IMR-90 (cell line): ENCODE measurements at regions not wholly inside any gene's neighbourhood (a gene's known extent, or its start where the extent isn't known, plus 50 kb on each side); places are given as distances from the start of the nearest gene placed in this dataset.

ENCODE experiments used
- ATAC-seq: fragments of 200-7000 bp; cut with Tn5 transposase; 2 replicates; pipeline ENCODE4 v1.9.1; 2020; ENCODE audit warnings: low read depth, mild to moderate bottlenecking, moderate library complexity
- BruUV-seq: library from RNA; stranded (reverse); fragments of 400-500 nt; replicated peaks from 2 replicates; lab custom pipeline; 2021; lab: Mats Ljungman, UMichigan
- CTCF ChIA-PET: fragments of 300-600 bp; formaldehyde crosslinking; extraction: SDS; loops from one replicate; lab custom pipeline; 2021; ENCODE audit warnings: antibody characterized with exemption; lab: Yijun Ruan, JAX
- POLR2A ChIA-PET: fragments of 300-600 bp; sonication (Branson Sonifier 250); formaldehyde crosslinking; loops from one replicate; lab custom pipeline; 2022; ENCODE audit warnings: antibody characterized with exemption; ENCODE audit not compliant: unreplicated experiment; lab: Charles Lee
- DNase-seq: peaks from one replicate; pipeline ENCODE4 v3.0.0; 2013
- H2AFZ ChIP-seq: replicated peaks from 2 replicates; pipeline ENCODE3; 2013; ENCODE audit warnings: low read length, mild to moderate bottlenecking; ENCODE audit not compliant: poor library complexity
- H2AK5ac ChIP-seq: 2 replicates; pipeline ENCODE4 v1.6.1; 2013; ENCODE audit warnings: low read depth, low read length, inconsistent platforms
- H2AK9ac ChIP-seq: replicated peaks from 2 replicates; pipeline ENCODE3; 2013; ENCODE audit warnings: mild to moderate bottlenecking, low read depth, low read length, moderate library complexity; ENCODE audit not compliant: poor library complexity
- H2BK120ac ChIP-seq: 2 replicates; pipeline ENCODE4 v1.6.1; 2013; ENCODE audit warnings: low read depth, low read length, inconsistent platforms
- H2BK15ac ChIP-seq: 3 replicates; pipeline ENCODE4 v1.6.1; 2013; ENCODE audit warnings: low read depth, low read length, inconsistent platforms
- H2BK20ac ChIP-seq: 2 replicates; pipeline ENCODE4 v1.6.1; 2013; ENCODE audit warnings: low read depth, mild to moderate bottlenecking, inconsistent platforms, low read length, moderate library complexity
- H2BK5ac ChIP-seq: 2 replicates; pipeline ENCODE4 v1.6.1; 2013; ENCODE audit warnings: mild to moderate bottlenecking, low read depth, low read length, inconsistent platforms; ENCODE audit not compliant: poor library complexity, severe bottlenecking
- H3K14ac ChIP-seq: replicated peaks from 2 replicates; pipeline ENCODE4 v1.6.1; 2013; ENCODE audit warnings: low read depth, low read length, inconsistent platforms
- H3K18ac ChIP-seq: 2 replicates; pipeline ENCODE4 v1.6.1; 2013; ENCODE audit warnings: low read depth, low read length, control low read depth
- H3K23ac ChIP-seq: 2 replicates; pipeline ENCODE4 v1.6.1; 2013; ENCODE audit warnings: low read depth, low read length, inconsistent platforms
- H3K27ac ChIP-seq: 2 replicates; pipeline ENCODE4 v1.5.1; 2013; ENCODE audit warnings: mild to moderate bottlenecking, control low read depth, low read length; ENCODE audit not compliant: insufficient read depth
- H3K27me3 ChIP-seq: 2 replicates; pipeline ENCODE4 v1.6.1; 2013; ENCODE audit warnings: low read length; ENCODE audit not compliant: control insufficient read depth, insufficient read depth
- H3K36me3 ChIP-seq: 2 replicates; pipeline ENCODE4 v1.6.1; 2013; ENCODE audit warnings: low read length, mixed read lengths; ENCODE audit not compliant: control insufficient read depth, insufficient read depth
- H3K4ac ChIP-seq: 2 replicates; pipeline ENCODE4 v1.6.1; 2013; ENCODE audit warnings: low read depth, low read length, inconsistent platforms
- H3K4me1 ChIP-seq: 2 replicates; pipeline ENCODE4 v1.6.1; 2013; ENCODE audit warnings: low read length, mixed read lengths; ENCODE audit not compliant: control insufficient read depth, insufficient read depth
- H3K4me2 ChIP-seq: 2 replicates; pipeline ENCODE4 v1.6.1; 2013; ENCODE audit warnings: low read depth, mild to moderate bottlenecking, control low read depth, low read length, moderate library complexity
- H3K4me3 ChIP-seq: 2 replicates; pipeline ENCODE4 v1.5.1; 2013; ENCODE audit warnings: low read depth, mild to moderate bottlenecking, control low read depth, low read length, moderate library complexity; ENCODE audit not compliant: insufficient read depth
- H3K56ac ChIP-seq: 2 replicates; pipeline ENCODE4 v1.6.1; 2013; ENCODE audit warnings: low read length, inconsistent platforms; ENCODE audit not compliant: insufficient read depth; ENCODE audit errors: extremely low read depth
- H3K79me1 ChIP-seq, 2 experiments: 2 replicates each; pipeline ENCODE4 v1.6.1; 2013; ENCODE audit warnings: low read length in 2 of 2, inconsistent platforms in 1 of 2, low read depth in 1 of 2
- H3K9ac ChIP-seq: 2 replicates; pipeline ENCODE4 v1.6.1; 2013; ENCODE audit warnings: low read depth, low read length, control low read depth
- H3K9me1 ChIP-seq: 2 replicates; pipeline ENCODE4 v1.6.1; 2013; ENCODE audit warnings: low read length, inconsistent platforms; ENCODE audit not compliant: insufficient read depth
- H3K9me3 ChIP-seq: 2 replicates; pipeline ENCODE4 v1.6.1; 2013; ENCODE audit warnings: low read length; ENCODE audit not compliant: control insufficient read depth, insufficient read depth
- H4K20me1 ChIP-seq: 2 replicates; pipeline ENCODE4 v1.6.1; 2013; ENCODE audit warnings: low read length, inconsistent platforms; ENCODE audit not compliant: insufficient read depth
- H4K5ac ChIP-seq: 2 replicates; pipeline ENCODE4 v1.6.1; 2013; ENCODE audit warnings: mild to moderate bottlenecking, low read depth, low read length, control low read depth
- H4K8ac ChIP-seq, 2 experiments: 2 replicates each; pipeline ENCODE4 v1.6.1; 2013; ENCODE audit warnings: low read depth in 2 of 2, low read length in 2 of 2, control low read depth in 1 of 2, inconsistent platforms in 1 of 2
- H4K91ac ChIP-seq: 2 replicates; pipeline ENCODE4 v1.6.1; 2013; ENCODE audit warnings: low read depth, low read length, inconsistent platforms; ENCODE audit not compliant: insufficient read depth
- BHLHE40 ChIP-seq: fragments of 150-350 bp; IDR thresholded peaks from 2 replicates; pipeline ENCODE4 v1.6.1; 2016; ENCODE audit warnings: mild to moderate bottlenecking, low read depth, low read length
- MAZ ChIP-seq: IDR thresholded peaks from 2 replicates; pipeline ENCODE4 v1.6.1; 2012; ENCODE audit warnings: low read depth, mild to moderate bottlenecking, low read length, improper control_type of control experiment, moderate library complexity, borderline replicate concordance
- MXI1 ChIP-seq: IDR thresholded peaks from 2 replicates; pipeline ENCODE4 v1.6.1; 2012; ENCODE audit warnings: low read depth, mild to moderate bottlenecking, low read length, moderate library complexity, borderline replicate concordance
- NFE2L2 ChIP-seq: fragments of 150-350 bp; IDR thresholded peaks from 2 replicates; pipeline ENCODE4 v1.6.1; 2016; ENCODE audit warnings: low read depth, mild to moderate bottlenecking, low read length
- RAD21 ChIP-seq: IDR thresholded peaks from 2 replicates; pipeline ENCODE4 v1.6.1; 2012; ENCODE audit warnings: low read length, improper control_type of control experiment
- RCOR1 ChIP-seq: IDR thresholded peaks from 2 replicates; pipeline ENCODE4 v1.6.1; 2012; ENCODE audit warnings: mild to moderate bottlenecking, low read length, improper control_type of control experiment; ENCODE audit not compliant: insufficient replicate concordance
- SMC3 ChIP-seq: fragments of 150-350 bp; IDR thresholded peaks from 2 replicates; pipeline ENCODE4 v1.6.1; 2016; ENCODE audit warnings: low read depth, mild to moderate bottlenecking, antibody characterized with exemption, low read length, moderate library complexity
- WGBS, 2 experiments: methylation state at CpG; one replicate each; pipeline versions ENCODE4 v1.1.5 to v1.1.7; 2013; ENCODE audit warnings: missing lambda C conversion rate in 2 of 2; ENCODE audit not compliant: insufficient read length in 1 of 2; ENCODE audit errors: extremely low coverage in 2 of 2; 5-methylcytosine and 5-hydroxymethylcytosine counted together
- dilution Hi-C: fragments of 300-500 bp; cut with HindIII; formaldehyde crosslinking; loops from one replicate; pipeline ENCODE4 v1.14.3; 2018; ENCODE audit warnings: low sequenced_read_pairs; ENCODE audit not compliant: unreplicated experiment
- in situ Hi-C: fragments of 300-500 bp; cut with MboI; formaldehyde crosslinking; loops from 3 replicates; pipeline ENCODE4 v1.14.3; 2019; ENCODE audit warnings: low sequenced_read_pairs, inconsistent platforms, mixed read lengths
- intact Hi-C: fragments of 100-400 bp; cut with micrococcal nuclease; formaldehyde crosslinking; loops from 2 replicates; pipeline ENCODE4 v1.10.0; 2022
- TF ChIP-seq, protein P1 (sequence below): fragments of 150-350 bp; IDR thresholded peaks from 2 replicates; pipeline ENCODE4 v1.6.1; 2016; ENCODE audit warnings: low read depth, mild to moderate bottlenecking, low read length, moderate library complexity, borderline replicate concordance

DNA sequence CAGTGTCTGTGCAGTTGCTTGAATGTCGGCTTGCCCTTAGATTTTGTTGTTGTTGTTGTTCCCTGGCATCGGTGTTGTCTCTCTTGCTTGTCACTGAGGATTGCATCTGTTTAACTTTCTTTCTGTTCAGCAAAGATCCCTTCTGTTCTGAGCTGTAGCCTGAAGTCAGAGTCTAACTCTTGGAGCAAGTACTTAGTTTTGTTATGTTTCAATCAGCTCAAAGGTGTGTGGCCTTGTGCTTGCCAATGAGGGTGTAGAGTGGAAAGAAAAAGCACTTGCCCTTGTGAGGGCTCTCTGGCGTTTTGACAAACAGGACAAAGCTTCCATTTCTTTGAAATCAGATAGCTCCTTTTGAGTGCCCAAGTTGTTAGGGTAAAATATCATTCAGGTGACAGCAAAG is 757.1 kb upstream of the CDH7 start:
- no TSS peak for BruUV-seq
- H3K18ac ChIP-seq: no peak overlapping the region
- no peak overlapping the region for H2AK5ac ChIP-seq
- H2BK5ac ChIP-seq: no peak overlapping the region
- no peak overlapping the region for H3K14ac ChIP-seq
- dilution Hi-C loops (no loop called here), in situ Hi-C loops (no loop called here), intact Hi-C loops (no loop called here)
- no peak overlapping the region for H3K4me3 ChIP-seq
- no peak overlapping the region for H2BK120ac ChIP-seq
- H4K20me1 ChIP-seq: no peaks in the 10 kb centered on the region
- CTCF ChIA-PET: interaction anchor here (0.6 kb wide), 1 partner anchor 140 kb away, joined by 4 read pairs; no protein-coding TSS in a partner anchor
- H3K4me2 ChIP-seq: no peak overlapping the region
- peaks cover 4% of the 10 kb centered on the region; the same call in 1 of the 2 replicates for H3K9me3 ChIP-seq
- no peak overlapping the region for H3K27ac ChIP-seq
- H3K27me3 ChIP-seq: no peaks in the 10 kb centered on the region
- no peak overlapping the region for H3K56ac ChIP-seq
- H2BK15ac ChIP-seq: no peak overlapping the region
- ATAC-seq (no peak), DNase-seq (no peak)
- no peak for TF ChIP-seq MXI1
- TF ChIP-seq BHLHE40: no peak
- TF ChIP-seq, protein P1, sequence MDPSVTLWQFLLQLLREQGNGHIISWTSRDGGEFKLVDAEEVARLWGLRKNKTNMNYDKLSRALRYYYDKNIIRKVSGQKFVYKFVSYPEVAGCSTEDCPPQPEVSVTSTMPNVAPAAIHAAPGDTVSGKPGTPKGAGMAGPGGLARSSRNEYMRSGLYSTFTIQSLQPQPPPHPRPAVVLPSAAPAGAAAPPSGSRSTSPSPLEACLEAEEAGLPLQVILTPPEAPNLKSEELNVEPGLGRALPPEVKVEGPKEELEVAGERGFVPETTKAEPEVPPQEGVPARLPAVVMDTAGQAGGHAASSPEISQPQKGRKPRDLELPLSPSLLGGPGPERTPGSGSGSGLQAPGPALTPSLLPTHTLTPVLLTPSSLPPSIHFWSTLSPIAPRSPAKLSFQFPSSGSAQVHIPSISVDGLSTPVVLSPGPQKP: no peak
- no peak for TF ChIP-seq RCOR1
- no peak for TF ChIP-seq MAZ
- TF ChIP-seq NFE2L2: no peak
- TF ChIP-seq SMC3: no peak
- no peak for TF ChIP-seq RAD21
- no peak overlapping the region for H2AK9ac ChIP-seq
- H3K9ac ChIP-seq: no peak overlapping the region
- no peak overlapping the region for H4K5ac ChIP-seq
- POLR2A ChIA-PET: no interaction called here
- no peaks in the 10 kb centered on the region for H3K4me1 ChIP-seq
- no peak overlapping the region for H4K8ac ChIP-seq
- H3K23ac ChIP-seq: no peak overlapping the region
- no peaks in the 10 kb centered on the region for H3K79me1 ChIP-seq
- WGBS, 2 experiments: no CpG with 5 or more reads among the region's 3 CpGs
- H3K4ac ChIP-seq: no peak overlapping the region
- H3K36me3 ChIP-seq: no peaks in the 10 kb centered on the region
- H2AFZ ChIP-seq: no peak overlapping the region
- no peak overlapping the region for H2BK20ac ChIP-seq
- H4K91ac ChIP-seq: no peak overlapping the region
- H3K9me1 ChIP-seq: no peaks in the 10 kb centered on the region
